Caco-2 (cell line): ENCODE measurements at regions not wholly inside any gene's neighbourhood (a gene's known extent, or its start where the extent isn't known, plus 50 kb on each side); places are given as distances from the start of the nearest gene placed in this dataset.

Source experiments
- BruUV-seq: library from RNA; stranded (reverse); fragments of 400-500 nt; replicated peaks from 2 replicates; lab custom pipeline; 2021; lab: Mats Ljungman, UMichigan
- CTCF ChIA-PET: fragments of 300-600 bp; sonication (Branson Sonifier 250); formaldehyde crosslinking; loops from one replicate; lab custom pipeline; 2022; ENCODE audit warnings: antibody characterized with exemption; lab: Charles Lee
- POLR2A ChIA-PET: fragments of 300-600 bp; sonication (Branson Sonifier 250); formaldehyde crosslinking; loops from one replicate; lab custom pipeline; 2022; ENCODE audit warnings: antibody characterized with exemption; lab: Charles Lee
- DNase-seq, 2 experiments: peaks; one replicate each; pipeline versions ENCODE4 v3.0.0 to v3.0.0-alpha.2; 2020 to 2022
- H3K27me3 ChIP-seq: replicated peaks from 2 replicates; pipeline ENCODE4 v1.6.0; 2011; ENCODE audit warnings: low read length; ENCODE audit not compliant: control insufficient read depth, insufficient read depth
- H3K36me3 ChIP-seq: 2 replicates; pipeline ENCODE4 v1.5.1; 2011; ENCODE audit warnings: low read length; ENCODE audit not compliant: control insufficient read depth, insufficient read depth
- H3K4me1 ChIP-seq: fragments of 250-450 bp; sonication (Bioruptor Pico); 2 replicates; pipeline ENCODE4 v1.5.1; 2020; ENCODE audit warnings: mild to moderate bottlenecking
- H3K4me3 ChIP-seq: 2 replicates; pipeline ENCODE4 v1.5.1; 2011; ENCODE audit warnings: low read depth, mild to moderate bottlenecking, control low read depth, low read length
- H3K9me3 ChIP-seq: fragments of 250-450 bp; sonication (Bioruptor Pico); 2 replicates; pipeline ENCODE4 v1.5.1; 2020; ENCODE audit warnings: mild to moderate bottlenecking, moderate library complexity
- H3K27ac Mint-ChIP-seq: one replicate; pipeline ENCODE4 v1.8.0; 2022; ENCODE audit warnings: mixed read lengths; ENCODE audit not compliant: unreplicated experiment
- H3K27me3 Mint-ChIP-seq: one replicate; pipeline ENCODE4 v1.8.0; 2022; ENCODE audit warnings: mixed read lengths; ENCODE audit not compliant: insufficient read depth, unreplicated experiment
- H3K36me3 Mint-ChIP-seq: one replicate; pipeline ENCODE4 v1.8.0; 2022; ENCODE audit warnings: mild to moderate bottlenecking, mixed read lengths; ENCODE audit not compliant: insufficient read depth, unreplicated experiment
- H3K4me1 Mint-ChIP-seq: one replicate; pipeline ENCODE4 v1.8.0; 2022; ENCODE audit warnings: low read depth, mixed read lengths; ENCODE audit not compliant: unreplicated experiment
- H3K4me3 Mint-ChIP-seq: one replicate; pipeline ENCODE4 v1.8.0; 2022; ENCODE audit warnings: mild to moderate bottlenecking, moderate library complexity, mixed read lengths; ENCODE audit not compliant: unreplicated experiment
- H3K9me3 Mint-ChIP-seq: one replicate; pipeline ENCODE4 v1.8.0; 2022; ENCODE audit warnings: mixed read lengths; ENCODE audit not compliant: unreplicated experiment
- intact Hi-C: fragments of 100-400 bp; cut with micrococcal nuclease; formaldehyde crosslinking; loops from one replicate; pipeline ENCODE4 v1.10.0; 2022; ENCODE audit not compliant: unreplicated experiment
- TF ChIP-seq, protein P1 (sequence below), 2 experiments: fragments of 200-600 bp in 1 of 2; IDR thresholded peaks; 1 replicate in 1 of 2; 2 replicates in 1 of 2; pipeline versions ENCODE4 v1.5.1 to v1.8.0; 2011 to 2022; ENCODE audit warnings: antibody characterized with exemption in 1 of 2, control low read depth in 1 of 2, inconsistent platforms in 1 of 2, low read depth in 1 of 2, low read length in 1 of 2, mild to moderate bottlenecking in 1 of 2, moderate library complexity in 1 of 2; ENCODE audit not compliant: insufficient read depth in 1 of 2, severe bottlenecking in 1 of 2, unreplicated experiment in 1 of 2

DNA sequence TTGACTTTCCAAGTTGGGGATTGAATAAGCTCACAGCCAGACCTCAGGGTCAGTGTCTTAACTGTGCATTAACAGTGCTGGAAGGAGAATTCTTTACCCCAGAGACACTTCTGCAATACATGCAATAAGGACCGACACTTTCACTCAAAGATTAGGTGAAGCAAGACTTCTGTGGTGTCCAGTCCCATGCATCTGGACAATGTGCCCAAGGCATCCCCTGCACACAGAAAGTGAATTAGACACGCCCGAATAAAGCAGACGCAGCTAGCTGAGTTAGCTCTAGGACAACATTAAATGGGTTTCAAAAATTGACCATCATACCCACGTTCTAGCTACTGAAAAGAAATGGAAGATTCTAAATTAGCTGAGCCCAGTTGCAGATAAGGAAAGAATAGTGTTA lies 223.9 kb upstream of the NR2F2 start:
- H3K4me3 ChIP-seq: no peak overlapping the region
- intact Hi-C loops: no loop called here
- no peaks in the 10 kb centered on the region for H3K9me3 ChIP-seq
- CTCF ChIA-PET: no interaction called here
- Mint-ChIP-seq H3K27ac (no peak overlapping the region), H3K27me3 (no peaks in the 10 kb centered on the region), H3K36me3 (no peaks in the 10 kb centered on the region), H3K4me3 (no peak overlapping the region), H3K4me1 (peaks cover 7% of the 10 kb centered on the region), H3K9me3 (peaks cover 9% of the 10 kb centered on the region)
- no peaks in the 10 kb centered on the region for H3K27me3 ChIP-seq
- no peaks in the 10 kb centered on the region for H3K36me3 ChIP-seq
- POLR2A ChIA-PET: no interaction called here
- DNase-seq: no peak
- H3K4me1 ChIP-seq: no peaks in the 10 kb centered on the region
- TF ChIP-seq, protein P1, sequence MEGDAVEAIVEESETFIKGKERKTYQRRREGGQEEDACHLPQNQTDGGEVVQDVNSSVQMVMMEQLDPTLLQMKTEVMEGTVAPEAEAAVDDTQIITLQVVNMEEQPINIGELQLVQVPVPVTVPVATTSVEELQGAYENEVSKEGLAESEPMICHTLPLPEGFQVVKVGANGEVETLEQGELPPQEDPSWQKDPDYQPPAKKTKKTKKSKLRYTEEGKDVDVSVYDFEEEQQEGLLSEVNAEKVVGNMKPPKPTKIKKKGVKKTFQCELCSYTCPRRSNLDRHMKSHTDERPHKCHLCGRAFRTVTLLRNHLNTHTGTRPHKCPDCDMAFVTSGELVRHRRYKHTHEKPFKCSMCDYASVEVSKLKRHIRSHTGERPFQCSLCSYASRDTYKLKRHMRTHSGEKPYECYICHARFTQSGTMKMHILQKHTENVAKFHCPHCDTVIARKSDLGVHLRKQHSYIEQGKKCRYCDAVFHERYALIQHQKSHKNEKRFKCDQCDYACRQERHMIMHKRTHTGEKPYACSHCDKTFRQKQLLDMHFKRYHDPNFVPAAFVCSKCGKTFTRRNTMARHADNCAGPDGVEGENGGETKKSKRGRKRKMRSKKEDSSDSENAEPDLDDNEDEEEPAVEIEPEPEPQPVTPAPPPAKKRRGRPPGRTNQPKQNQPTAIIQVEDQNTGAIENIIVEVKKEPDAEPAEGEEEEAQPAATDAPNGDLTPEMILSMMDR (IDR thresholded peaks at IDR 0.05; ENCODE audit: insufficient read depth in 1 of 2, low read depth in 1 of 2, low read length in 1 of 2, severe bottlenecking in 1 of 2, unreplicated experiment in 1 of 2): no peak
- BruUV-seq: no TSS peak

DNA sequence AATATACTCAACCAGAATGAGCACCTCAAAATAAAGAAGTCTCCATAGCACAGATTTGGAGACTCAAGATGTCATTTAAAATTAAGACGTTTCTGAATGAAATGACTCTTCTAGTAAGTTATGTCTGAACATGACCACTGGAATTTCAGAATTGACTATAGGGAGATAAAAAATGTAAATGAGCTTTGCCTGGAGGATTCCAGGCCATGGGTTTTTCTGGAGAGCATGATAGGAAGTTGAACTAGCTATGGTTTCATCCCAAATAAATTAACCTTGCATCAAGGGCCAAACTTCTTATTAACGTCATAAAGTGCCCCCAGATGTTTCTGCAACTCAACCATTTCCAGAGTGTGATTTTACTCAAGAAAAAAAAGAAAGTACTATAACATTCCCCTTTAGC lies 222.6 kb upstream of the NR2F2 start:
- TF ChIP-seq, protein P1 (IDR thresholded peaks at IDR 0.05; ENCODE audit: insufficient read depth in 1 of 2, low read depth in 1 of 2, low read length in 1 of 2, severe bottlenecking in 1 of 2, unreplicated experiment in 1 of 2): no peak
- Histone ChIP-seq H3K27me3 (no peaks in the 10 kb centered on the region), H3K9me3 (no peaks in the 10 kb centered on the region), H3K4me3 (no peak overlapping the region), H3K4me1 (no peaks in the 10 kb centered on the region), H3K36me3 (no peaks in the 10 kb centered on the region)
- CTCF ChIA-PET: no interaction called here
- intact Hi-C loops: no loop called here
- BruUV-seq: no TSS peak
- Mint-ChIP-seq H3K4me3 (no peak overlapping the region), H3K4me1 (peaks cover 3% of the 10 kb centered on the region), H3K27ac (no peak overlapping the region), H3K9me3 (peaks cover 9% of the 10 kb centered on the region), H3K27me3 (no peaks in the 10 kb centered on the region), H3K36me3 (no peaks in the 10 kb centered on the region)
- POLR2A ChIA-PET: no interaction called here
- no peak for DNase-seq

DNA sequence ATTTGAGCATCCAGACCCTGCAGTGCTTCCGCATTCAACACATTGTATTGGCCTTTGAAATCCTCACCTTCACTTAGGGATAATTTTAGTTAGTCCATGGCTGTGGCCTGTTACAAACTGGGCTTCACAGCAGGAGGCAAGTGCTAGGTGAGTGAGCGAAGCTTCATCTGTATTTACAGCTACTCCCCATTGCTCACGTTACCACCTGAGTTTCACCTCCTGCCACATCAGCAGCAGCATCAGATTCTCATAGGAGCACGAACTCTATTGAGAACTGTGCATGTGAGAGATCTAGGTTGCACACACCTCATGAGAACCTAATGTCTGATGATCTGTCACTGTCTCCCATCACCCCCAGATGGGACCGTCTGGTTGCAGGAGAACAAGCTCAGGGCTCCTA lies 222.1 kb upstream of the NR2F2 start:
- CTCF ChIA-PET: no interaction called here
- no peaks in the 10 kb centered on the region for H3K27me3 Mint-ChIP-seq
- no TSS peak for BruUV-seq

More for the DNA sequence above, 222.1 kb upstream of the NR2F2 start:
- Histone ChIP-seq H3K36me3 (no peaks in the 10 kb centered on the region), H3K9me3 (no peaks in the 10 kb centered on the region), H3K4me3 (no peak overlapping the region), H3K27me3 (no peaks in the 10 kb centered on the region), H3K4me1 (no peaks in the 10 kb centered on the region)
- Mint-ChIP-seq H3K4me1 (no peaks in the 10 kb centered on the region), H3K36me3 (no peaks in the 10 kb centered on the region), H3K27ac (no peak overlapping the region), H3K4me3 (no peak overlapping the region), H3K9me3 (peaks cover 9% of the 10 kb centered on the region)
- POLR2A ChIA-PET: no interaction called here
- intact Hi-C loops: no loop called here
- DNase-seq: no peak
- TF ChIP-seq, protein P1 (IDR thresholded peaks at IDR 0.05; ENCODE audit: insufficient read depth in 1 of 2, low read depth in 1 of 2, low read length in 1 of 2, severe bottlenecking in 1 of 2, unreplicated experiment in 1 of 2): no peak
